Hematopoietic multipotent progenitor cell treated with erythropoietin and hydrocortisone succinate and interleukin-3 and kit ligand, for 4 days (in vitro differentiated cells): ENCODE measurements at regions not wholly inside any gene's neighbourhood (a gene's known extent, or its start where the extent isn't known, plus 50 kb on each side); places are given as distances from the start of the nearest gene placed in this dataset.
"Not testable (repeated sequence)": the region's sequence is repeated elsewhere in the genome, so short reads cannot be mapped to it uniquely, and the experiment has no call there.

Experiments
- DNase-seq: peaks from one replicate; pipeline ENCODE4 v3.0.0-alpha.2; 2015

DNA sequence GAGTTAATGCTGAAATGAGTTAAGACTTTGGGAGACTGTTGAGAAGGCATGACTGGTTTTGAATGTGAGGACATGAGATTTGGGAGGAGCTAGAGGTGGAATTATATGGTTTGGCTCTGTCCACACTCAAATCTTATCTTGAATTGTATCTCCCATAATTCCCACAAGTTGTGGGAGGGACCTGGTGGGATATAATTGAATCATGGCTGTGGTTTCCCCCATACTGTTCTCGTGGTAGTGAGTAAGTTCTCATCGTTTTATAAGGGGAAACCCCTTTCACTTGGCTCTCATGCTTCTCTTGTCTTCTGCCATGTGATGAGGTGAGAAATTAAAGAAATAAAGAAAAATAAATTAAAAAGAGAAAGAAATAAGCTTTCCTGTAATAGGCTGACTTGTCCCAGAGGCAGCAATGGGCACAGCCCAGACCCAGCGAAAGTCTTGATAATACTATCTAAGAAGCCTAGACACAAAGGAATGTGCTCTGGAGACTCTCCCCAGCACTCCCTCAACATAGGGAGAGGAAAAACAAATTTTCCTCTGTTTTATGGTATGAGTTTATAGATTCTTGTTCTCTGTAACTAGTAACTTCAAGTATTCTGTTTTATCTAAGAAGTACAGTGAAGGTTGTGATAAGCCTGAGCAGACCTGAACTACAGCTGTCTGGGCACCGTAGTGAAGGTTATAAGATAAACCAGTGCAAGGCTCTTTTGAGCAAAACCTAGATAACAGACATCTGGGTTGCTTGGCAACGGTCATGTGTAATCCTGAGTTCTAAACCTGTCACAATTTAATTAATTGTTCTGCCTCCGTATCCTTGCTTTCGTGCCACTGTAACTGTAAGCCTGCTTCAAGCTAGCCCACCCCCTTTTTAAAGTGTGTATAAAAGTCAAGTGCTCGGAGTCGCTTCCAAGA lies 88.9 kb upstream of the ECI2 start:
- peak; percentile 70 for DNase-seq

DNA sequence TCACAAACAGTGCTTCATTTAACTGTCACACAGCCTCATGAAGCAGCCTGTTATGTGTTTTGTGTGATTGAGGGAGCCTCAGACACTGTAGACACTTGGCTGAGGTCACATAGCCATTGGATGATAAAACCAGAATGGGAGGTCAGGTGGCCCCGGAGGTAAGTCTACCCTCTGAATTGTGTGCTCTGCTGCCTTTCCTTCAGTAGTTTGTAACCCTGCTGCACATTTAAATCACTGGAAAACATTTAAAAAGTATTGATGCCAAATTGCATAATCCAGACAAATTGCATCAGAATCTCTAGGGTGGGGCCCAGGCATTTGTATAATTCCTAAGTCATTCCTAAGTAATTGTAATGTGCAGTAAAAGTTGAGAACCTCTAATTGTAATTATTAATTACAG lies 85.2 kb upstream of the ECI2 start:
- DNase-seq: no peak

DNA sequence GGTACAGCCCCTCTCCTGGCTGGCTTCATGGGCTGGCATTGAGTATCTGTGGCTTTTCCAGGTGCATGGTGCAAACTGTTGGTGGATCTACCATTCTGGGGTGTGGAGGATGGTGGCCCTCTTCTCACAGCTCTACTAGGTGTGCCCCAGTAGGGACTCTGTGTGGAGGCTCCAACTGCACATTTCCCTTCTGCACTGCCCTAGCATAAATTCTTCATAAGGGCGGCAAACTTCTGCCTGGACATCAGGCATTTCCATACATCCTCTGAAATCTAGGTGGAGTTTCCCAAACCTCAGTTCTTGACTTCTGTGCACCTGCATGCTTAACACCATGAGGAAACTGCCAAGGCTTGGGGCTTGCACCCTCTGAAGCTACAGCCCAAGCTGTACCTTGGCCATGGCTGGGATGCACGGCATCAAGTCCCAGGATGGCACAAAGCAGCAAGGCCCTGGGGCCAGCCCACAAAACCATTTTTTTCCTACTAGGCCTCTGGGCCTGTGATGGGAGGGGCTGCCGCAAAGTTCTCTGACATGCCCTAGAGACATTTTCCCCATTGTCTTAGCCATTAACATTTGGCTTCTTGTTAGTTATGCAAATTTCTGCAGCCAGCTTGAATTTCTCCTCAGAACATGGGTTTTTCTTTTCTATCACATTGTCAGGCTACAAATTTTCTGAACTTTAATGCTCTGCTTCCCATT lies 83.4 kb upstream of the ECI2 start:
- not testable (repeated sequence) for DNase-seq

DNA sequence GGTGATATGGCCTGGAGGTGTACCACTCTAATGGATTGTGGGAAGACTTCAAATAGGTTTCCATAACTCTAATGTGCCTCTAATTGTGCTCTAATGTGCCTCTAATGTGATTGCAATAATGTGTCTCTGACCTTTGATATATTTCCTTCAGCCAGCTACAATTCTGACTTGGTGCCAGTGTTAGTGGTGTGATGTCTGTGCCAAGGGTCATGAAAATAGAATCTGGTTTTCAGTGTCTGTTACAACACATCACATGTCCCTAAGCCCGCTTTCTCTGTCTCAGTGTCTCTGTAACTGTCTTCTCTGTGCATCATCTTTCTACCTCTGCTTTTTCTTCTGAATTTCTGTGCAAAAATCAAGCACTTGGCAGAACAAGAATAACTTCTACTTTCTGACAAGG lies 77.2 kb upstream of the ECI2 start:
- DNase-seq: no peak

- DNase-seq: peak; percentile 85
Measured at GRCh38 chr6:4210629-4211419, 75.4 kb upstream of the ECI2 start.

GRCh38 chr6:4209196-4209595 lies 73.8 kb upstream of the ECI2 start:
- peak; percentile 15 for DNase-seq

DNA sequence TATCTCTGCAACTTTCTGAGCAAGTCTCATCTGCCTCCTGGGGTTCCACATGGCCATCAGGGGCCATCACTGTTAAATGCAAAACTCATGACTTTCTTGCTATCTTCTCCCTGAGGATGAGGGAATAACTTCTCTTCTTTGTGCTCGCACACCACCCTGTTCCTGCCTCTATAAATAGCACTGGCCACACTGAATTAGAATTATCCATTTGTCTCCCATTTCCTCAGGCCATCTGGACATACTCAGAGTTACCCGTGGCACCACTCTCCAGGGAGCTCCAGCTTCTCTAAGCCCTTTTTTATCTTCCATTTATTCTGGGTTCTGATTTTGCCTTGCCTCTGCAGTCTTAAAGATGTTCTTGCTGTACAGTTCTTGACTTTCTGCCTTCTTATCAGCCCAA lies 72.8 kb upstream of the ECI2 start:
- DNase-seq: no peak

DNA sequence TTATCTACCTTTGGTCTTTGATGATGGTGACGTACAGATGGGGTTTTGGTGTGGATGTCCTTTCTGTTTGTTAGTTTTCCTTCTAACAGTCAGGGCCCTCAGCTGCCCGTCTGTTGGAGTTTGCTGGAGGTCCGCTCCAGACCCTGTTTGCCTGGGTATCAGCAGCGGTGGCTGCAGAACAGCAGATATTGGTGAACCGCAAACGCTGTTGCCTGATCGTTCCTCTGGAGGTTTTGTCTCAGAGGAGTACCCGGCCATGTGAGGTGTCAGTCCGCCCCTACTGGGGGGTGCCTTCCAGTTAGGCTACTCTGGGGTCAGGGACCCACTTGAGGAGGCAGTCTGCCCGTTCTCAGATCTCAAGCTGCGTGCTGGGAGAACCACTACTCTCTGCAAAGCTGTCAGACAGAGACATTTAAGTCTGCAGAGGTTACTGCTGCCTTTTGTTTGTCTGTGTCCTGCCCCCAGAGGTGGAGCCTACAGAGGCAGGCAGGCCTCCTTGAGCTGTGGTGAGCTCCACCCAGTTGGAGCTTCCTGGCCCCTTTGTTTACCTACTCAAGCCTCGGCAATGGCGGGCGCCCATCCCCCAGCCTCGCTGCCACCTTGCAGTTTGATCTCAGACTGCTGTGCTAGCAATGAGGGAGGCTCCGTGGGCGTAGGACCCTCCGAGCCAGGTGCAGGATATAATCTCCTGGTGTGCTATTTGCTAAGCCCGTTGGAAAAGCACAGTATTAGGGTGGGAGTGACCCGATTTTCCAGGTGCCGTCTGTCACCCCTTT lies 68.5 kb upstream of the ECI2 start:
- DNase-seq: not testable (repeated sequence)

DNA sequence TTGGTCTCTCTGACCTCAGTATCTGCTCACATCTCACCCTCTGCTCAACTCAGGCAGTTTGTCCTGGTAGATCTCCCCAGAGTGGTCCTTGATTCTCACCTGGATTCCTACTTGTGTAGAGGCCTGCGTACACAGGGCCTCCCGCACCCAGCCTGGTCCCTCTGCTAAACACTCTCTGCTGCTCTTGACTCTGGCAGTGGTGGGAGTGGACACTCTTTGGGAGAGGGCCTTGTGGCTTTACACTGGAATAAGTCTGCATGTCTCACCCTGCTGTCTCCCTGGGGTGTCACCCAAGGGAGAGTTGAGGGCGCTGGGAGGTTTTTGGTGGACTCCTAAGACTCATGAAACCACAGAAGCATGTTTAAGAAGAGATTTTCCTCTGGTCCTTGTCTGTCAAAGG lies 57.3 kb upstream of the ECI2 start:
- no peak for DNase-seq

DNA sequence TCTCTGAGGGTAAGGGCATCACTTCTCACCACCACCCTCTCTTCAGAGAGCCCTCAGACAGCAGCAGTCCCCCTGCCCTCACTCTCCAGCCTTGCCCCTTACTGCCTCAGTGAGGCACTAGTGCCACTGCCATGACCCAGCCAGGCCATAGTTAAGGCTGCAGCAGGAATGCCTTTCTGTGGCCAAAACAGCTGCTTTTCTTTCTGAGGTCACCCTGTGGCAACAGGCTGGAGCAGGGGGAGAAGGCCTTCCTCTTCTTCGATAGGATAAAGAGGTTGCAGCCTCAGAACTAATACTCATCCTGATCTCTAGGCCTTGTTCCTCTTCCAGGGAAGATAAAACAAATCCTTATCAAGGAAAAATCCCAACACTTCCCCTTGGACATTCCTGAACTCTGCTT lies 56.8 kb upstream of the ECI2 start:
- no peak for DNase-seq

DNA sequence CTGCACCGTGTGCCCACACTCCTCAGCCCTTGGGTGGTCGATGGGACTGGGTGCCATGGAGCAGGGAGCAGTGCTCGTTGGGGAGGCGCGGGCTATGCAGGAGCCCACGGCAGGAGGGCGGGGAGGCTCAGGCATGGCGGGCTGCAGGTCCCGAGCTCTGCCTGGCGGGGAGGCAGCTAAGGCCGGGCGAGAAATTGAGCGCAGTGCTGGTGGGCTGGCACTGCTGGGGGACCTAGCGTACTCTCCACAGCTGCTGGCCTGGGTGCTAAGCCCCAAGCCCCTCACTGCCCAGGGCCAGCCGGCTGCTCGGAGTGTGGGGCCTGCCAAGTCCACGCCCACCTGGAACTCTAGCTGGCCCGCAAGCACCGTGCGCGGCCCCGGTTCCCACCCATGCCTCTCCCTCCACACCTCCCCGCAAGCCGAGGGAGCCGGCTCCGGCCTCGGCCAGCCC lies 55.9 kb upstream of the ECI2 start:
- no peak for DNase-seq

- no peak for DNase-seq
Measured at GRCh38 chr6:4189249-4189648, 53.9 kb upstream of the ECI2 start.

- DNase-seq: no peak
Measured at GRCh38 chr6:4188801-4189200, 53.4 kb upstream of the ECI2 start.

DNA sequence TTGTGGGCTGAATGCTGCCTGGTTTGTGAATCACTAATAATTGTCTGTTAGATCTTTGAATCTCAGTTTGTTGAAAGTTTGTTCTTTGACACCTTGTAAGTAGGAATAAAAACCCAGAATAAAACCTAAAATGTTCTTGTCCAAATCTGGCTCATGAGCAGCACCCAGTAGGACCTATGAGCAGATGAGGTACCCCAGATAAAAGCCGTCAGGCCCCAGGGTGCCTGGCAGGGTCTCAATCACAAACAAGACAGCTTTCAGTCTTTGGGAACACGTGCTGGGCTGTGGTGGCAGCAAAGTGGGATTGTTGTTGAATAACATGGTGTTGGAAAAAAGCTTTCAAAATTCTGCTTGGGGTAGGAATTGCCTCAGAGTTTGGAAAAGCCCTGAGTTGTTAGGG lies 52.1 kb upstream of the ECI2 start:
- DNase-seq: no peak

- DNase-seq: no peak
Measured at GRCh38 chr6:4186385-4186784, 51.0 kb upstream of the ECI2 start.

- DNase-seq: no peak
Measured at GRCh38 chr6:4185846-4186245, 50.5 kb upstream of the ECI2 start.

DNA sequence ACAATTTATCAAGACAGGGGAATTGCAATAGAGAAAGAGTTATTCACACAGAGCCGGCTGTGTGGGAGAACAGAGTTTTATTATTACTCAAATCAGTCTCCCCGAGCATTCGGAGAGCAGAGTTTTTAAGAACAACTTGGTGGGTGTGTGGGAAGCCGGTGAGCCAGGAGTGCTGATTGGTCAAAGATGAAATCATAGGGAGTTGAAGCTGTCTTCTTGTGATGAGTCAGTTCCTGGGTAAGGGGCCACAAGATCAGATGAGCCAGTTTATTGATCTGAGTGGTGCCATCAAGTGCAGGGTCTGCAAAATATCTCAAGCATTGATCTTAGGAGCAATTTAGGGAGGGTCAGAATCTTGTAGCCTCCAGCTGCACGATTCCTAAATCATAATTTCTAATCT lies 50.0 kb upstream of the ECI2 start:
- DNase-seq: no peak
